HG03108 (cell line): ENCODE measurements at regions not wholly inside any gene's neighbourhood (a gene's known extent, or its start where the extent isn't known, plus 50 kb on each side); places are given as distances from the start of the nearest gene placed in this dataset.

Source experiments
- ATAC-seq: cut with Tn5 transposase; IDR thresholded peaks from one replicate; pipeline ENCODE4 v1.9.1; 2021; ENCODE audit warnings: moderate library complexity; ENCODE audit not compliant: unreplicated experiment

GRCh38 chr3:159210336-159210735 is 408.5 kb downstream of the MFSD1 start:
- no peak for ATAC-seq

DNA sequence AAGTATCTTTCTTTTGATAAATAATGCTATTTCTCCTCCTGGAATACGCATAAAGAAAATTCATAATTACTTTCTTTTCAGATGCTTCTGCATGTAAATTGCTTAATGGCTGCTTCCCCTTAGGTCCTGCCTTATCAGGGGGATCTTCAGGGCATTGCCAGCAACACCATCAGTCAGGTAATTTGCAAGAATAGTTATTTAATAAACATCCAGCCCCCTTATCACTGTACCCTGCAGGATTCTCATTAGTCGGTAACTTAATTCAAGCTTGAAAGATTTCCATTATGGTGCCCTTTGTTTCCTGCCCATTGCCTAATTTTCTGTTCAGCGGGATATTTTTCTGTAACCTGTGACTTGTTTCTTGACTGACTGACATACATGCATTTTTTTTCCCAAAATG is 414.5 kb downstream of the MFSD1 start:
- no peak for ATAC-seq

DNA sequence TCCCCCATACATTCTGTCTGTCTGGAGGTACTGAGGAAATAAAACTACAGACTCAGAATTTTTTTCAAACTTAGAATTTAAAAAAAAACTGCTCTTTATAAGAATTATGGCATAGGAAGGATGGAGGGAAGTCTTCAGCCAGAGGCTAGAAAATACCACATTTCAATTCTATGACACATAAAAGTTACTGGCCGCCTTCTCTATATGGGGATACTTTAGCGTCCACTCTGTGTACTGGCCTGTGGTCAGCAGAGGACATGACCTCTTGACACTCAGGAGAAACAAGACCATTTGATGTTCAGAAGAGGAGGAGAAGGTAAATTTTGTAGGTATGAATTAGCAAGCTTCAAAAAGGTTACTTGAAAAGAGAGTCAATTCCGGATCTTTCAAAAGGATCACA is 417.4 kb downstream of the MFSD1 start:
- ATAC-seq = no peak

- no peak for ATAC-seq
Measured at GRCh38 chr3:159221335-159221734, 419.5 kb downstream of the MFSD1 start.

DNA sequence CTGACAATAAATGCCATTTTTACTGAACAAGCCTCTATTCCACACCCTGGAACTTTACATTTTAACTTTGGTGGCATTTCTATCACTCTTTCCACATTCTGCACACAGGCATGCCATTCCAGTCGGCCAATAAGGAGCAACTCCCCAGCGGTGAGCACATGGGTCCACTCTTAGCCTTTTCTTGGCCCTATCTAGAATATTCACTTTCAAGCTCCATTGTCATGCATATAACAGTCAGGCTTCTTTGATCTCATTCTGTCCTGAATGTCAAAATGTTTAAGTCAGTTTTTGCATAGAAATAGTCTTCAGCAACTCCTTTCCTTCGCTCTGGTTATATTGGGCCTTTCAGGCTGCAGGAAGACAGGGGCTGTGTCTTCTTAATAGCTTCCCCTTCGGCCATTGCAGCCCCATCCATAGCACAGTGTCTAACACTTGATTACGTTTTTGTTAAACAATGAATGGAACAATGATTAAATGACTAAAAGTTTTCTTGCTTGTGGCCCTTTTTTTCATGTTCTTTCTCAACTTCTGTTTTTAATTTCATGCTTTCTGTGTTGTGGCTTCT is 427.3 kb downstream of the MFSD1 start:
- ATAC-seq = no peak

DNA sequence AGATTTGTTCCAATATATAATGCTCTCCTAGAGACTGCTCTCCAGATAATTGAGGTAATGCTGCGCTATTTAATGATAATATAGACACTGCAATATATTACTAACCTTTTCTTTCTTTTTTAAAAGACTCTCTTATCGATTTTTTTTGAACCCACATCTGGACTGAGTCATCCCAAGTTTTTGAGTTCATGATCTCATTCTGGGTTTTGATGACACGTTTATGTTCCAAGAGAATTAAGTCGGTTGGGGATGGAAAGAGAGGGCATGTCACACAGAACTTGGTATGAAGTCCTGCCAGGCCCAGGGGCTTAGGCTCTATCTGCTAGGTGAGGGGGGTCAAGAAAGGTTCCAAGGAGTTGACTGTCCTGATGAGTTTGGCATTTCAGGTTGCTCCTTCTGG is 431.1 kb downstream of the MFSD1 start:
- no peak for ATAC-seq

GRCh38 chr3:159233734-159234133 is 431.9 kb downstream of the MFSD1 start:
- no peak for ATAC-seq

DNA sequence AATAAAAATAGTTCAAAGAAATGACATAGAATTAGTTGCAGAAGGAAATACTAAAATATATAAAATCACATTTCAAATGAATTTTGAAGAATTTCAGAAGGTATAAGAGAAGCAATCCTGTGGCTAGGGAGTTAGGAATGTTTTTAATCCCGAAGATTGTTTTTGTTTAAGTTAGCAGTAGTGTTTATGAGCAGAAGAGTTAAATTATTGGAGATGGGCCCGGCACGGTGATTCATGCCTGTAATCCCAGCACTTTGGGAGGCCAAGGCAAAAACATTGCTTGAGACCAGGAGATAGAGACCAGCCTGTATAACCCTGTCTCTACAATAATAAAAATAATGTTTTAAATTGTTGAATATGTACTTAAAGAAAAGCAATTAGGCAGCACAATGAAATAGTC is 432.5 kb downstream of the MFSD1 start:
- ATAC-seq = no peak

DNA sequence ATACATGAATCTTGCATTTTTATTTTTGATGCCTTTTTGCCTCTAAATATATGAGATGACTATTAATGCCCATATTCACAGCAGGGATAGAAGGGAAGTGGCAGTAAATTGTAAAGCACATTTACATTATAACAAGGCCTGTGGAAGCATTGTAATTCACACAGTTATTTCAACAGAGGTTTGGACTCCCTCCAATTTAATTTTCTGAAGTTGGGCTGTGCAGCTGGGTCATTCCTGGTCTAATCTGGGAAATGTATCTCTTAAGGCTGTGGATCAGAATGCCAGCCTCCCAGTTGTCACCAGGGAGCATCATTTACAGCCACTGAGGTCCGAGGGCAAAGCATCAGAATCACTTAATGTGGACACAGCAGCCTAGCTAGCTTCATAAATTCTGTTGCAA is 434.5 kb downstream of the MFSD1 start:
- no peak for ATAC-seq

GRCh38 chr3:159237226-159237625 is 435.4 kb downstream of the MFSD1 start:
- ATAC-seq = no peak

GRCh38 chr3:159238646-159239045 is 436.8 kb downstream of the MFSD1 start:
- no peak for ATAC-seq

DNA sequence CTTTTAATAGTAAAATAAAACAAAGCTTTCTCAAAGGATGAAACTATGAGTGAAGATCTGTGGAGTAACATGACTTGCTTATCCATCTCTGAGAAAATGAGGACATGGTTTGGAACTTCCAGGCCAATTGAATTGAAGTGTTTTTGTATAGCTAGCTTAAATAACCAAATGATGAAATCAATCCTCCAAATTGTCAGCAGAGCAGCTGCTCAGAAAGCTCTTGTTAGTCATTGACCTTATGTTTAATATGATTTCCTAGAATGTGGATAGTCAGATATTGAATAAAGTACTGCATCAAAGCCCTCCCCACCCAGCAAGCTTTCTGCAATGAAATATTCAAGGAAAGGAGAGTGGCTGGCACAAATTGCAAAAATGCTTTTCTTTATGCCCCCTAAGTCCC is 437.2 kb downstream of the MFSD1 start:
- no peak for ATAC-seq

DNA sequence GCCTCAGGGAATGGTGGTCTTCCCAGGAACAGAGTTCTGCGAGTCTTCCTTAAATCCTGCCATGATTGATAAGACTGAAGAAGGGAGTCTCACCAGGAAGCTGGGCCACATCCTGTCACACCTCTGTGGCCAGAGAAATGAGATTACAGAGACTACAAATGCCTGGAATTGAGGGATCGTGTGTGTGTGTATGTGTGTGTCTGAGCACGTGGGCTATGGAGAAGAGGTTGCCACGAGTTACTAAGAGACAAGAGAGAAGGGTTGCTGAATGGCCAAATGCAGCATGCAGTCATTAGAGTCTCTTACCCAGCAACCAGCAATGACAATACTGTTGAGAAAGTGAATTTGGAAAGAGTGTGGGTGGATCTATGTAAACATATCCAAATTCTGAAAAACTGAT is 443.1 kb downstream of the MFSD1 start:
- no peak for ATAC-seq

- ATAC-seq = no peak
Measured at GRCh38 chr3:159245871-159246270, 444.0 kb downstream of the MFSD1 start.

- no peak for ATAC-seq
Measured at GRCh38 chr3:159246385-159246784, 444.5 kb downstream of the MFSD1 start.

- no peak for ATAC-seq
Measured at GRCh38 chr3:159249472-159250174, 447.8 kb downstream of the MFSD1 start.

DNA sequence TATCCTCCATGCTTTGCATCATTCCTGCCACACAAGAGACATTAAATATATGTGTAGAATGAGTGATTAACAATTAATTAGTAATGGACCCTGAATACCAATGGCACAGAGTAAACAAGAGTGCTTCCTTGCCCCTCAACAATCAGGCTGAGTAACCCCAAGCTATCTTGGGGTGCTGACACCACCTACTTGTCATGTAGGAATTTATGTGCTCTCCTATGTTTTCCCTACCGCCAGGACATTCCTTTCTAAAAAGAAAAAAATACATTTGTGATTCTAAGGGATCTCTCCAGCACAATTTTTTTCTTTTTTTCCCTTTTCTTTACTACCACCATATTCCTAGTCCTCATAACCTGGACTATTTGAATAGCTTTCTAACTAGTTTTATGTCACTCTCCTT is 449.1 kb downstream of the MFSD1 start:
- no peak for ATAC-seq

DNA sequence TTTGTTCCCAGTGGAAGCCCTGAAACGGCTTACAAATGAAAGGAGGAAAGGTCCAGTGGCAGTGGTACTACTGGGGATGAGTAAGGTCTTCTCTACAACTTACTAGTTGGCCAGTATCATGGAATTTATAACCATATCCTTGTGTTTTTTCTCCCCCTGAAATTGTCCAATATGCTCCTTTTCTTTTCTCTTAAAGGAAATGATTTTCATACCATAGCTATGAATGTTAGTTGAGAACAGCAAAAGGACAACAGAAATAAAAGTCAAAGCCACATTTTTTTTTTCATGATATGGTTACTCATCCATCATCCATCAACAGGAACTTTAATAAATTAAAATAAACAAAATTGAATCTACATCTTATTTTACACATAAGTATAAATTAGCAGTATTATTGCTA is 450.4 kb downstream of the MFSD1 start:
- ATAC-seq = no peak

DNA sequence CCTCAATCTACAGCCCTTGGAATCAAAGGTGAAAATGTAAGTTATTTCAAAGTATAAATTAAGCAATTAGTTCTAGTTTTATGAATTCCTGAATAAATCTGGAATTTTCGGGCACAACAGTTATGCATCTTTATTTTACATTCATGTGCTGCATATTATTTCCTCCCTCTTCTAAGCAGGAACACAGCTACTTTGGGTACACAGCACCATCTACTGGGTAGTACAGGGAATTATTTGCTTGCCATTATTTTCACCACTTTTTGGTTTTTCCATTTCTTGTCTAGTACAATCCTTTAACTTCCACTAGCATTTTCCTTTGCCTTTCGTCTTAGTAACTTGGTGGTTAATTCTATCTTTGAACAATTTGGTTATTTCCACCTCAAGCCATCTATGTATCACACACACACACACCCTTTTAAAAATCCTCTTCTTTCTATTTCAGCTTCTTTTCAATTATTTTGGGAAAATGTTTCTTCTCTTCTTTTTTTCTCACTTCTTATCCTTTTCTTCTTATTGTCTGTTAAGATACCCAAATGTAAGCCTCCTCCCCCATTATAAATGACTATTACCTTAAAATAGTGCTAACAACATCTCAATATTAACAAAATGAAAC is 451.0 kb downstream of the MFSD1 start:
- ATAC-seq = no peak

- no peak for ATAC-seq
Measured at GRCh38 chr3:159253860-159254259, 452.0 kb downstream of the MFSD1 start.

GRCh38 chr3:159257954-159258353 is 456.1 kb downstream of the MFSD1 start:
- no peak for ATAC-seq

GRCh38 chr3:159258934-159259333 is 457.1 kb downstream of the MFSD1 start:
- no peak for ATAC-seq
